Prostate gland (tissue), 2 donors: ENCODE measurements at regions not wholly inside any gene's neighbourhood (a gene's known extent, or its start where the extent isn't known, plus 50 kb on each side); places are given as distances from the start of the nearest gene placed in this dataset.

ENCODE experiments used
- CTCF ChIP-seq, 4 experiments: fragments of 200-600 bp in 2 of 4; fragments of 450-650 bp in 2 of 4; sonication (generic) in 2 of 4; IDR thresholded peaks; 1 replicate in 3 of 4; 2 replicates in 1 of 4; pipeline ENCODE4 v1.5.1; 2016 to 2019; ENCODE audit warnings: antibody characterized with exemption in 4 of 4, mild to moderate bottlenecking in 2 of 4, moderate library complexity in 2 of 4
- POLR2A ChIP-seq: fragments of 450-650 bp; IDR thresholded peaks from one replicate; pipeline ENCODE4 v1.6.1; 2016; ENCODE audit warnings: antibody characterized with exemption, mild to moderate bottlenecking
- POLR2AphosphoS5 ChIP-seq: sonication (generic); formaldehyde crosslinking; IDR thresholded peaks from one replicate; pipeline ENCODE4 v1.6.1; 2017; ENCODE audit warnings: antibody characterized with exemption

GRCh38 chr9:84057662-84058061, 77.1 kb downstream of the RMI1 start:
- TF ChIP-seq CTCF (IDR thresholded peaks at IDR 0.05) (no peak), POLR2A (no peak), POLR2AphosphoS5 (no peak)
